K562 (cell line): ENCODE measurements at regions not wholly inside any gene's neighbourhood (a gene's known extent, or its start where the extent isn't known, plus 50 kb on each side); places are given as distances from the start of the nearest gene placed in this dataset.

Experiments used
- ATAC-seq: fragments of 200-7000 bp; cut with Tn5 transposase; 3 replicates; pipeline ENCODE4 v1.9.1; 2020; ENCODE audit warnings: moderate library complexity
- BruUV-seq: library from RNA; stranded (reverse); fragments of 400-500 nt; replicated peaks from 2 replicates; lab custom pipeline; 2021; lab: Mats Ljungman, UMichigan
- CTCF ChIA-PET: fragments of 300-600 bp; formaldehyde crosslinking; extraction: SDS; loops from one replicate; lab custom pipeline; 2021; ENCODE audit warnings: low intra/inter-chr PET ratio; lab: Yijun Ruan, JAX
- POLR2A ChIA-PET: fragments of 300-600, 350-650 bp; sonication (Branson Sonifier 250); formaldehyde crosslinking; extraction: SDS; loops from one replicate; lab custom pipeline; 2021; ENCODE audit warnings: antibody characterized with exemption, inconsistent platforms; lab: Yijun Ruan, JAX
- DNase-seq, 4 experiments: peaks; one replicate each; pipeline versions ENCODE4 v3.0.0 to v3.0.0-alpha.2; 2011 to 2018; ENCODE audit warnings: low spot score in 3 of 4, mixed read lengths in 3 of 4; ENCODE audit errors: extremely low read depth in 1 of 4
- FAIRE-seq: peaks from 2 replicates; lab custom pipeline; 2011; peaks lifted over from hg19 to GRCh38; lab: Jason Lieb, UNC
- H2AFZ ChIP-seq: 2 replicates; pipeline ENCODE4 v1.6.0; 2011; ENCODE audit warnings: low read depth, low read length, control low read depth, inconsistent platforms
- H3K27ac ChIP-seq: fragments of 200-600 bp; 3 replicates; pipeline ENCODE4 v1.8.0; 2011; ENCODE audit warnings: low read depth, mild to moderate bottlenecking, control low read depth, inconsistent platforms, low read length, moderate library complexity, mixed read lengths; ENCODE audit errors: extremely low read depth
- H3K27me3 ChIP-seq, 2 experiments: fragments of 300-600 bp in 1 of 2; 2 replicates in 1 of 2; 3 replicates in 1 of 2; pipeline versions ENCODE4 v1.6.0 to v1.8.0; 2011; ENCODE audit warnings: inconsistent platforms in 2 of 2, low read length in 2 of 2, mild to moderate bottlenecking in 1 of 2, mixed read lengths in 1 of 2, moderate library complexity in 1 of 2; ENCODE audit not compliant: control insufficient read depth in 2 of 2, insufficient read depth in 2 of 2
- H3K36me3 ChIP-seq: fragments of 300-600 bp; 3 replicates; pipeline ENCODE4 v1.8.0; 2011; ENCODE audit warnings: mild to moderate bottlenecking, low read length, inconsistent platforms; ENCODE audit not compliant: control insufficient read depth, insufficient read depth
- H3K4me1 ChIP-seq, 2 experiments: fragments of 200-600 bp in 1 of 2; replicated peaks in 1 of 2; 2 replicates in 1 of 2; 3 replicates in 1 of 2; pipeline versions ENCODE4 v1.5.1 to v1.8.0; 2011; ENCODE audit warnings: inconsistent platforms in 2 of 2, low read length in 2 of 2, mild to moderate bottlenecking in 1 of 2, mixed read lengths in 1 of 2, moderate library complexity in 1 of 2; ENCODE audit not compliant: control insufficient read depth in 2 of 2, insufficient read depth in 2 of 2
- H3K4me2 ChIP-seq: 2 replicates; pipeline ENCODE4 v1.6.1; 2011; ENCODE audit warnings: low read length, control low read depth, inconsistent platforms, mixed read lengths; ENCODE audit not compliant: insufficient read depth
- H3K4me3 ChIP-seq: fragments of 200-600 bp; sonication (generic), shearing (Covaris generic); 2 replicates; pipeline ENCODE4 v1.5.1; 2016; ENCODE audit warnings: control low read depth, inconsistent platforms
- H3K79me2 ChIP-seq: fragments of 200-600 bp; 3 replicates; pipeline ENCODE4 v1.8.0; 2011; ENCODE audit warnings: low read length, inconsistent platforms; ENCODE audit not compliant: control insufficient read depth, insufficient read depth
- H3K9ac ChIP-seq, 2 experiments: 2 replicates each; pipeline versions ENCODE4 v1.6.0 to v1.6.1; 2011; ENCODE audit warnings: low read depth in 2 of 2, low read length in 2 of 2, control low read depth in 1 of 2, inconsistent platforms in 1 of 2, mild to moderate bottlenecking in 1 of 2, mixed read lengths in 1 of 2; ENCODE audit not compliant: insufficient read depth in 1 of 2
- H3K9me1 ChIP-seq: one replicate; pipeline ENCODE4 v1.6.0; 2011; ENCODE audit warnings: inconsistent platforms, mild to moderate bottlenecking, low read length, moderate library complexity; ENCODE audit not compliant: control insufficient read depth, insufficient read depth
- H3K9me3 ChIP-seq: replicated peaks from 2 replicates; pipeline ENCODE4 v1.5.1; 2011; ENCODE audit warnings: low read depth, low read length, inconsistent platforms; ENCODE audit not compliant: control insufficient read depth, insufficient read depth
- H4K20me1 ChIP-seq: replicated peaks from 2 replicates; pipeline ENCODE4 v1.6.1; 2011; ENCODE audit warnings: low read length, inconsistent platforms, mixed read lengths; ENCODE audit not compliant: control insufficient read depth, insufficient read depth
- CSDE1 ChIP-seq, 2 experiments: fragments of 450-650 bp; IDR thresholded peaks; 2 replicates each; pipeline ENCODE4 v1.6.1; 2016; ENCODE audit warnings: mild to moderate bottlenecking in 1 of 2
- ELF2 ChIP-seq: fragments of 250-450 bp; sonication (Bioruptor Pico); IDR thresholded peaks from 2 replicates; pipeline ENCODE4 v1.5.0; 2021; ENCODE audit warnings: mild to moderate bottlenecking
- HSF4 ChIP-seq: fragments of 250-450 bp; sonication (Bioruptor Pico); IDR thresholded peaks from 2 replicates; pipeline ENCODE4 v2.1.2; 2022; ENCODE audit warnings: mild to moderate bottlenecking, moderate library complexity, borderline replicate concordance
- SMAD1 ChIP-seq: fragments of 150-350 bp; IDR thresholded peaks from 2 replicates; pipeline ENCODE4 v1.6.1; 2014; ENCODE audit warnings: low read length, low read depth; ENCODE audit not compliant: partially characterized antibody
- U2AF2 ChIP-seq: fragments of 200-400 bp; formaldehyde crosslinking; optimal IDR thresholded peaks from 2 replicates; pipeline ENCODE3; 2017; ENCODE audit warnings: low read depth, mild to moderate bottlenecking, low read length
- ZNF408 ChIP-seq: fragments of 250-450 bp; sonication (Bioruptor Pico); IDR thresholded peaks from 2 replicates; pipeline ENCODE4 v1.4.0; 2020; ENCODE audit warnings: low read depth, mild to moderate bottlenecking, moderate library complexity
- ZNF518B ChIP-seq: fragments of 250-450 bp; sonication (Bioruptor Pico); IDR thresholded peaks from 2 replicates; pipeline ENCODE4 v1.5.0; 2021; ENCODE audit warnings: mild to moderate bottlenecking, moderate library complexity
- ZNF75A ChIP-seq: fragments of 450-650 bp; formaldehyde crosslinking; IDR thresholded peaks from 2 replicates; pipeline ENCODE4 v1.4.0; 2020; ENCODE audit warnings: mild to moderate bottlenecking
- WGBS: fragments of 100-300 bp; shearing (Covaris generic); methylation state at CpG from one replicate; pipeline ENCODE4 v1.1.6; 2016; ENCODE audit warnings: low coverage, mixed read lengths; ENCODE audit not compliant: insufficient coverage; ENCODE audit errors: missing lambda C conversion rate; 5-methylcytosine and 5-hydroxymethylcytosine counted together
- in situ Hi-C: fragments of 300-500 bp; cut with MboI; formaldehyde crosslinking; loops from 4 replicates; pipeline ENCODE4 v1.15.0; 2018; ENCODE audit warnings: inconsistent platforms, mixed read lengths
- intact Hi-C: fragments of 100-400 bp; cut with micrococcal nuclease; formaldehyde crosslinking; loops from 2 replicates; pipeline ENCODE4 v1.14.2; 2022
- TF ChIP-seq, protein P1 (sequence below), 2 experiments: fragments of 450-650 bp; IDR thresholded peaks; 2 replicates each; pipeline ENCODE4 v1.6.1; 2018; ENCODE audit warnings: mild to moderate bottlenecking in 2 of 2, low read depth in 1 of 2; ENCODE audit not compliant: partially characterized antibody in 2 of 2
- TF ChIP-seq, protein P2 (sequence below): fragments of 250-450 bp; sonication (Bioruptor Pico); IDR thresholded peaks from 2 replicates; pipeline ENCODE4 v1.4.0; 2020; ENCODE audit warnings: borderline replicate concordance

- TF ChIP-seq, protein P1, sequence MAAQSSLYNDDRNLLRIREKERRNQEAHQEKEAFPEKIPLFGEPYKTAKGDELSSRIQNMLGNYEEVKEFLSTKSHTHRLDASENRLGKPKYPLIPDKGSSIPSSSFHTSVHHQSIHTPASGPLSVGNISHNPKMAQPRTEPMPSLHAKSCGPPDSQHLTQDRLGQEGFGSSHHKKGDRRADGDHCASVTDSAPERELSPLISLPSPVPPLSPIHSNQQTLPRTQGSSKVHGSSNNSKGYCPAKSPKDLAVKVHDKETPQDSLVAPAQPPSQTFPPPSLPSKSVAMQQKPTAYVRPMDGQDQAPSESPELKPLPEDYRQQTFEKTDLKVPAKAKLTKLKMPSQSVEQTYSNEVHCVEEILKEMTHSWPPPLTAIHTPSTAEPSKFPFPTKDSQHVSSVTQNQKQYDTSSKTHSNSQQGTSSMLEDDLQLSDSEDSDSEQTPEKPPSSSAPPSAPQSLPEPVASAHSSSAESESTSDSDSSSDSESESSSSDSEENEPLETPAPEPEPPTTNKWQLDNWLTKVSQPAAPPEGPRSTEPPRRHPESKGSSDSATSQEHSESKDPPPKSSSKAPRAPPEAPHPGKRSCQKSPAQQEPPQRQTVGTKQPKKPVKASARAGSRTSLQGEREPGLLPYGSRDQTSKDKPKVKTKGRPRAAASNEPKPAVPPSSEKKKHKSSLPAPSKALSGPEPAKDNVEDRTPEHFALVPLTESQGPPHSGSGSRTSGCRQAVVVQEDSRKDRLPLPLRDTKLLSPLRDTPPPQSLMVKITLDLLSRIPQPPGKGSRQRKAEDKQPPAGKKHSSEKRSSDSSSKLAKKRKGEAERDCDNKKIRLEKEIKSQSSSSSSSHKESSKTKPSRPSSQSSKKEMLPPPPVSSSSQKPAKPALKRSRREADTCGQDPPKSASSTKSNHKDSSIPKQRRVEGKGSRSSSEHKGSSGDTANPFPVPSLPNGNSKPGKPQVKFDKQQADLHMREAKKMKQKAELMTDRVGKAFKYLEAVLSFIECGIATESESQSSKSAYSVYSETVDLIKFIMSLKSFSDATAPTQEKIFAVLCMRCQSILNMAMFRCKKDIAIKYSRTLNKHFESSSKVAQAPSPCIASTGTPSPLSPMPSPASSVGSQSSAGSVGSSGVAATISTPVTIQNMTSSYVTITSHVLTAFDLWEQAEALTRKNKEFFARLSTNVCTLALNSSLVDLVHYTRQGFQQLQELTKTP (IDR thresholded peaks at IDR 0.05; ENCODE audit: low read depth in 1 of 2, partially characterized antibody in 2 of 2): no peak
Observed at GRCh38 chr21:21997390-21998333, 999.5 kb downstream of the NCAM2 start (continued).

DNA sequence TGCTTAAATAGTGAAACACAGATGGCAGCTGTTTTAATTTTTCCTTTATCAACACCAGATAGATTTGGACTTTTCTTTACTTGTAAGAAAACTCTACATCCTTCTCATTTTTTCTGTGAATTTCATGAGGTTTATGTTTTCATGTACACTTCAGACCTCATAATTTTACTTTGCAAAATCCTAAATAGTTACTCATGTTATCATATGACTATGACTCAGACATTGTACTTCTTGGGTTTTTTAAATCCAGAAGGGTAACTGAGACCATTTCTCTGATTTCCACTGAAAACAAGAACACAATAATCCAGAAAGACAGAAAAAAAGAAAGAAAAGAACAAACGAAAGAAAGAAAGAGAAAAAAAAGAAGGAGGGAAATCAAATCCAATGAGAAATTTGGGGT, 1021.6 kb downstream of the NCAM2 start:
- in situ Hi-C loops: no loop called here
- ChIA-PET CTCF (no interaction called here), POLR2A (no interaction called here)
- H4K20me1 ChIP-seq: no peaks in the 10 kb centered on the region
- H3K9me1 ChIP-seq: no peaks in the 10 kb centered on the region
- H3K27ac ChIP-seq: no peak overlapping the region
- no peak overlapping the region for H3K4me3 ChIP-seq
- DNase-seq (no peak), FAIRE-seq (no peak), ATAC-seq (no peak)
- H3K9me3 ChIP-seq: no peaks in the 10 kb centered on the region
- no peak overlapping the region for H3K4me2 ChIP-seq
- no TSS peak for BruUV-seq
- 0% methylated on average over 1 of the region's 1 CpG for WGBS
- intact Hi-C loops: no loop called here
- H3K36me3 ChIP-seq: no peaks in the 10 kb centered on the region
- no peak overlapping the region for H2AFZ ChIP-seq
- H3K9ac ChIP-seq: no peak overlapping the region
- H3K4me1 ChIP-seq: no peaks in the 10 kb centered on the region
- no peaks in the 10 kb centered on the region for H3K79me2 ChIP-seq
- no peaks in the 10 kb centered on the region for H3K27me3 ChIP-seq
- TF ChIP-seq ELF2 (CRISPR knock-in tag): no peak
- TF ChIP-seq, protein P2, sequence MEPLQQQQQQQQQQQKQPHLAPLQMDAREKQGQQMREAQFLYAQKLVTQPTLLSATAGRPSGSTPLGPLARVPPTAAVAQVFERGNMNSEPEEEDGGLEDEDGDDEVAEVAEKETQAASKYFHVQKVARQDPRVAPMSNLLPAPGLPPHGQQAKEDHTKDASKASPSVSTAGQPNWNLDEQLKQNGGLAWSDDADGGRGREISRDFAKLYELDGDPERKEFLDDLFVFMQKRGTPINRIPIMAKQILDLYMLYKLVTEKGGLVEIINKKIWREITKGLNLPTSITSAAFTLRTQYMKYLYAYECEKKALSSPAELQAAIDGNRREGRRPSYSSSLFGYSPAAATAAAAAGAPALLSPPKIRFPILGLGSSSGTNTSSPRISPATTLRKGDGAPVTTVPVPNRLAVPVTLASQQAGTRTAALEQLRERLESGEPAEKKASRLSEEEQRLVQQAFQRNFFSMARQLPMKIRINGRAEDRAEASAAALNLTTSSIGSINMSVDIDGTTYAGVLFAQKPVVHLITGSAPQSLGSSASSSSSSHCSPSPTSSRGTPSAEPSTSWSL (CRISPR knock-in tag): no peak
- no peak for TF ChIP-seq ZNF75A (CRISPR knock-in tag)
- no peak for TF ChIP-seq U2AF2
- no peak for TF ChIP-seq ZNF408 (CRISPR knock-in tag)
- TF ChIP-seq HSF4 (CRISPR knock-in tag): no peak
- TF ChIP-seq CSDE1 (IDR thresholded peaks at IDR 0.05): no peak
- no peak for TF ChIP-seq SMAD1
- TF ChIP-seq ZNF518B (CRISPR knock-in tag): no peak
